DOHH2 (cell line): ENCODE measurements at regions not wholly inside any gene's neighbourhood (a gene's known extent, or its start where the extent isn't known, plus 50 kb on each side); places are given as distances from the start of the nearest gene placed in this dataset.

ENCODE experiments used
- H3F3A ChIP-seq: fragments of 200-600 bp; sonication (generic), shearing (Covaris generic); 2 replicates; pipeline ENCODE4 v1.6.0; 2016; ENCODE audit warnings: antibody characterized with exemption, mild to moderate bottlenecking; ENCODE audit not compliant: control insufficient read depth, insufficient read depth
- H3K27ac ChIP-seq: fragments of 200-600 bp; sonication (generic); 2 replicates; pipeline ENCODE4 v1.5.1; 2014; ENCODE audit warnings: low read depth, mild to moderate bottlenecking, low read length, moderate library complexity
- H3K27me3 ChIP-seq: fragments of 200-600 bp; sonication (generic); 2 replicates; pipeline ENCODE4 v1.6.1; 2014; ENCODE audit warnings: mild to moderate bottlenecking, low read length, mixed read lengths; ENCODE audit not compliant: control insufficient read depth
- H3K36me3 ChIP-seq: fragments of 200-600 bp; sonication (generic); 2 replicates; pipeline ENCODE4 v1.6.1; 2014; ENCODE audit warnings: mild to moderate bottlenecking, low read length, moderate library complexity, mixed read lengths; ENCODE audit not compliant: control insufficient read depth
- H3K4me1 ChIP-seq: fragments of 200-600 bp; sonication (generic); 2 replicates; pipeline ENCODE4 v1.6.1; 2014; ENCODE audit warnings: mild to moderate bottlenecking, low read length, mixed read lengths; ENCODE audit not compliant: control insufficient read depth
- H3K4me2 ChIP-seq: fragments of 200-600 bp; sonication (generic); 2 replicates; pipeline ENCODE4 v1.6.0; 2014; ENCODE audit warnings: mild to moderate bottlenecking, low read length, moderate library complexity
- H3K4me3 ChIP-seq: fragments of 200-600 bp; sonication (generic); 2 replicates; pipeline ENCODE4 v1.5.1; 2014; ENCODE audit warnings: mild to moderate bottlenecking, low read length, mixed read lengths
- H3K79me2 ChIP-seq: fragments of 200-600 bp; sonication (generic); 2 replicates; pipeline ENCODE4 v1.6.1; 2014; ENCODE audit warnings: mild to moderate bottlenecking, low read length, mixed read lengths; ENCODE audit not compliant: control insufficient read depth
- H3K9me2 ChIP-seq: fragments of 200-600 bp; sonication (generic); replicated peaks from 2 replicates; pipeline ENCODE4 v1.6.1; 2014; ENCODE audit warnings: mild to moderate bottlenecking, low read length, mixed read lengths; ENCODE audit not compliant: control insufficient read depth
- H3K9me3 ChIP-seq: fragments of 200-600 bp; sonication (generic); 2 replicates; pipeline ENCODE4 v1.6.1; 2014; ENCODE audit warnings: antibody characterized with exemption, low read length, mixed read lengths; ENCODE audit not compliant: control insufficient read depth, insufficient read depth
- H4K20me1 ChIP-seq: fragments of 200-600 bp; sonication (generic); 2 replicates; pipeline ENCODE4 v1.6.0; 2014; ENCODE audit warnings: low read depth, mild to moderate bottlenecking, antibody characterized with exemption, low read length, moderate library complexity; ENCODE audit not compliant: control insufficient read depth, insufficient read depth
- CTCF ChIP-seq: fragments of 200-600 bp; sonication (generic); IDR thresholded peaks from one replicate; pipeline ENCODE4 v1.5.1; 2014; ENCODE audit warnings: antibody characterized with exemption, mild to moderate bottlenecking, low read depth, low read length; ENCODE audit not compliant: poor library complexity, severe bottlenecking
- EZH2phosphoT487 ChIP-seq: fragments of 200-600 bp; sonication (generic); IDR thresholded peaks from 2 replicates; pipeline ENCODE4 v1.6.1; 2017; ENCODE audit warnings: borderline replicate concordance, mild to moderate bottlenecking, antibody characterized with exemption, low read length, moderate library complexity, mixed read lengths

GRCh38 chr7:42674541-42674940 lies 237.3 kb downstream of the C7orf25 start:
- no peak for TF ChIP-seq EZH2phosphoT487
- no peak for TF ChIP-seq CTCF
- H3K4me1 ChIP-seq = no peaks in the 10 kb centered on the region
- H3K9me3 ChIP-seq = no peaks in the 10 kb centered on the region
- no peaks in the 10 kb centered on the region for H3K9me2 ChIP-seq
- H3K4me2 ChIP-seq = no peak overlapping the region
- no peaks in the 10 kb centered on the region for H3F3A ChIP-seq
- no peaks in the 10 kb centered on the region for H3K36me3 ChIP-seq
- H3K27me3 ChIP-seq = no peaks in the 10 kb centered on the region
- no peak overlapping the region for H3K27ac ChIP-seq
- no peaks in the 10 kb centered on the region for H3K79me2 ChIP-seq
- H3K4me3 ChIP-seq = no peak overlapping the region
- H4K20me1 ChIP-seq = no peaks in the 10 kb centered on the region

GRCh38 chr7:42673951-42674350 lies 237.9 kb downstream of the C7orf25 start:
- Histone ChIP-seq H4K20me1 (no peaks in the 10 kb centered on the region), H3K27ac (no peak overlapping the region), H3K4me2 (no peak overlapping the region), H3K4me3 (no peak overlapping the region), H3K4me1 (no peaks in the 10 kb centered on the region), H3K27me3 (no peaks in the 10 kb centered on the region), H3K36me3 (no peaks in the 10 kb centered on the region), H3F3A (no peaks in the 10 kb centered on the region), H3K9me3 (no peaks in the 10 kb centered on the region), H3K79me2 (no peaks in the 10 kb centered on the region), H3K9me2 (no peaks in the 10 kb centered on the region)
- TF ChIP-seq EZH2phosphoT487 (no peak), CTCF (no peak)

GRCh38 chr7:42672339-42672999 lies 239.4 kb downstream of the C7orf25 start:
- no peaks in the 10 kb centered on the region for H4K20me1 ChIP-seq
- H3K27me3 ChIP-seq = no peaks in the 10 kb centered on the region
- H3K27ac ChIP-seq = no peak overlapping the region
- H3K79me2 ChIP-seq = no peaks in the 10 kb centered on the region
- no peaks in the 10 kb centered on the region for H3K4me1 ChIP-seq
- no peaks in the 10 kb centered on the region for H3F3A ChIP-seq
- H3K36me3 ChIP-seq = no peaks in the 10 kb centered on the region
- H3K9me2 ChIP-seq = no peaks in the 10 kb centered on the region
- no peak overlapping the region for H3K4me3 ChIP-seq
- TF ChIP-seq CTCF = no peak
- TF ChIP-seq EZH2phosphoT487 = no peak
- no peak overlapping the region for H3K4me2 ChIP-seq
- H3K9me3 ChIP-seq = 0 out of 2 replicates have a peak, but pooled peaks cover 1% of the 10 kb centered on the region
